ENCODE measurements at regions not wholly inside any gene's neighbourhood (a gene's known extent, or its start where the extent isn't known, plus 50 kb on each side); places are given as distances from the start of the nearest gene placed in this dataset.
"Not testable (repeated sequence)": the region's sequence is repeated elsewhere in the genome, so short reads cannot be mapped to it uniquely, and the experiment has no call there.

GRCh38 chr20:17891131-17891530 lies 77.5 kb downstream of the SNX5 start:
- peaks cover 41% of the 10 kb centered on the region for H3K27me3 Mint-ChIP-seq
- not testable (repeated sequence) for H3K4me1 Mint-ChIP-seq; ATAC-seq; H3K27ac Mint-ChIP-seq; H3K36me3 Mint-ChIP-seq (ENCODE audit: low read depth); DNase-seq; H3K4me3 Mint-ChIP-seq; H3K9me3 ChIP-seq (ENCODE audit: control insufficient read depth, low read length, poor library complexity, severe bottlenecking)

GRCh38 chr20:17890330-17890729 lies 78.3 kb downstream of the SNX5 start:
- Mint-ChIP-seq H3K36me3 (ENCODE audit: low read depth) (no peaks in the 10 kb centered on the region), H3K4me3 (no peak overlapping the region), H3K27me3 (peaks cover 37% of the 10 kb centered on the region), H3K4me1 (peaks cover 1% of the 10 kb centered on the region), H3K27ac (no peak overlapping the region)
- ATAC-seq, result no peak
- no peak for DNase-seq
- no peaks in the 10 kb centered on the region for H3K9me3 ChIP-seq (ENCODE audit: control insufficient read depth, low read length, poor library complexity, severe bottlenecking)

- Mint-ChIP-seq H3K36me3 (ENCODE audit: low read depth) (peaks cover 2% of the 10 kb centered on the region), H3K4me3 (no peak overlapping the region), H3K27ac (no peak overlapping the region), H3K4me1 (peaks cover 3% of the 10 kb centered on the region), H3K27me3 (peaks cover 46% of the 10 kb centered on the region)
- no peaks in the 10 kb centered on the region for H3K9me3 ChIP-seq (ENCODE audit: control insufficient read depth, low read length, poor library complexity, severe bottlenecking)
- ATAC-seq (no peak), DNase-seq (no peak)
Observed at GRCh38 chr20:17889226-17889625, 79.4 kb downstream of the SNX5 start.

GRCh38 chr20:17888044-17888443 lies 80.5 kb downstream of the SNX5 start:
- H3K4me1 Mint-ChIP-seq, result peaks cover 3% of the 10 kb centered on the region
- DNase-seq (no peak), ATAC-seq (no peak)
- H3K36me3 Mint-ChIP-seq (ENCODE audit: low read depth), result peaks cover 2% of the 10 kb centered on the region
- H3K4me3 Mint-ChIP-seq, result no peak overlapping the region
- no peak overlapping the region for H3K27ac Mint-ChIP-seq
- no peaks in the 10 kb centered on the region for H3K9me3 ChIP-seq (ENCODE audit: control insufficient read depth, low read length, poor library complexity, severe bottlenecking)
- peaks cover 53% of the 10 kb centered on the region for H3K27me3 Mint-ChIP-seq

GRCh38 chr20:17887331-17888030 lies 81.1 kb downstream of the SNX5 start:
- no peak overlapping the region for H3K27ac Mint-ChIP-seq
- H3K4me1 Mint-ChIP-seq, result peaks cover 3% of the 10 kb centered on the region
- DNase-seq (no peak), ATAC-seq (no peak)
- peaks cover 54% of the 10 kb centered on the region for H3K27me3 Mint-ChIP-seq
- no peaks in the 10 kb centered on the region for H3K9me3 ChIP-seq (ENCODE audit: control insufficient read depth, low read length, poor library complexity, severe bottlenecking)
- no peak overlapping the region for H3K4me3 Mint-ChIP-seq
- peaks cover 2% of the 10 kb centered on the region for H3K36me3 Mint-ChIP-seq (ENCODE audit: low read depth)

- Mint-ChIP-seq H3K36me3 (ENCODE audit: low read depth) (peaks cover 2% of the 10 kb centered on the region), H3K27me3 (peaks cover 49% of the 10 kb centered on the region), H3K27ac (no peak overlapping the region), H3K4me1 (peaks cover 3% of the 10 kb centered on the region), H3K4me3 (no peak overlapping the region)
- ATAC-seq, result no peak
- no peaks in the 10 kb centered on the region for H3K9me3 ChIP-seq (ENCODE audit: control insufficient read depth, low read length, poor library complexity, severe bottlenecking)
- DNase-seq, result no peak
Observed at GRCh38 chr20:17885544-17885943, 83.0 kb downstream of the SNX5 start.

GRCh38 chr20:17885076-17885475 lies 83.5 kb downstream of the SNX5 start:
- DNase-seq (no peak), ATAC-seq (no peak)
- H3K4me3 Mint-ChIP-seq, result no peak overlapping the region
- H3K9me3 ChIP-seq (ENCODE audit: control insufficient read depth, low read length, poor library complexity, severe bottlenecking), result no peaks in the 10 kb centered on the region
- H3K36me3 Mint-ChIP-seq (ENCODE audit: low read depth), result peaks cover 2% of the 10 kb centered on the region
- H3K27me3 Mint-ChIP-seq, result peaks cover 45% of the 10 kb centered on the region
- H3K27ac Mint-ChIP-seq, result no peak overlapping the region
- H3K4me1 Mint-ChIP-seq, result peaks cover 3% of the 10 kb centered on the region

GRCh38 chr20:17884307-17885003 lies 84.1 kb downstream of the SNX5 start:
- peaks cover 2% of the 10 kb centered on the region for H3K36me3 Mint-ChIP-seq (ENCODE audit: low read depth)
- H3K4me3 Mint-ChIP-seq, result no peak overlapping the region

GRCh38 chr20:17883592-17884306 lies 84.8 kb downstream of the SNX5 start:
- no peak overlapping the region for H3K4me3 Mint-ChIP-seq
- DNase-seq (no peak), ATAC-seq (no peak)
- H3K9me3 ChIP-seq (ENCODE audit: control insufficient read depth, low read length, poor library complexity, severe bottlenecking), result no peaks in the 10 kb centered on the region
- no peak overlapping the region for H3K27ac Mint-ChIP-seq
- peaks cover 4% of the 10 kb centered on the region for H3K36me3 Mint-ChIP-seq (ENCODE audit: low read depth)
- H3K27me3 Mint-ChIP-seq, result peaks cover 48% of the 10 kb centered on the region
- peaks cover 7% of the 10 kb centered on the region for H3K4me1 Mint-ChIP-seq

More at GRCh38 chr20:17884307-17885003, 84.1 kb downstream of the SNX5 start:
- DNase-seq, result no peak
- H3K9me3 ChIP-seq (ENCODE audit: control insufficient read depth, low read length, poor library complexity, severe bottlenecking), result no peaks in the 10 kb centered on the region
- Mint-ChIP-seq H3K27ac (no peak overlapping the region), H3K4me1 (peaks cover 3% of the 10 kb centered on the region), H3K27me3 (peaks cover 43% of the 10 kb centered on the region)
- ATAC-seq, result no peak

- ATAC-seq (no peak), DNase-seq (no peak)
- peaks cover 4% of the 10 kb centered on the region for H3K36me3 Mint-ChIP-seq (ENCODE audit: low read depth)
- no peak overlapping the region for H3K27ac Mint-ChIP-seq
- H3K4me3 Mint-ChIP-seq, result no peak overlapping the region
- H3K4me1 Mint-ChIP-seq, result peaks cover 14% of the 10 kb centered on the region
- H3K27me3 Mint-ChIP-seq, result peaks cover 53% of the 10 kb centered on the region
- no peaks in the 10 kb centered on the region for H3K9me3 ChIP-seq (ENCODE audit: control insufficient read depth, low read length, poor library complexity, severe bottlenecking)
Observed at GRCh38 chr20:17882834-17883591, 85.6 kb downstream of the SNX5 start.

- Mint-ChIP-seq H3K4me1 (peaks cover 15% of the 10 kb centered on the region), H3K4me3 (no peak overlapping the region), H3K36me3 (ENCODE audit: low read depth) (peaks cover 4% of the 10 kb centered on the region), H3K27me3 (peaks cover 53% of the 10 kb centered on the region), H3K27ac (no peak overlapping the region)
- H3K9me3 ChIP-seq (ENCODE audit: control insufficient read depth, low read length, poor library complexity, severe bottlenecking), result no peaks in the 10 kb centered on the region
- ATAC-seq (no peak), DNase-seq (no peak)
Observed at GRCh38 chr20:17882065-17882833, 86.3 kb downstream of the SNX5 start.

- ATAC-seq, result no peak
- Mint-ChIP-seq H3K36me3 (ENCODE audit: low read depth) (peaks cover 9% of the 10 kb centered on the region), H3K4me1 (peaks cover 15% of the 10 kb centered on the region), H3K27me3 (peaks cover 56% of the 10 kb centered on the region), H3K27ac (no peak overlapping the region), H3K4me3 (no peak overlapping the region)
- DNase-seq, result no peak
- H3K9me3 ChIP-seq (ENCODE audit: control insufficient read depth, low read length, poor library complexity, severe bottlenecking), result no peaks in the 10 kb centered on the region
Observed at GRCh38 chr20:17881741-17882064, 86.9 kb downstream of the SNX5 start.
